HG02623 (cell line): ENCODE measurements at regions not wholly inside any gene's neighbourhood (a gene's known extent, or its start where the extent isn't known, plus 50 kb on each side); places are given as distances from the start of the nearest gene placed in this dataset.

Experiments
- ATAC-seq: cut with Tn5 transposase; IDR thresholded peaks from one replicate; pipeline ENCODE4 v1.9.1; 2021; ENCODE audit warnings: moderate library complexity; ENCODE audit not compliant: unreplicated experiment

- no peak for ATAC-seq
These were observed 260.9 kb upstream of the CFAP20DC start for GRCh38 chr3:59310736-59311135.

GRCh38 chr3:59308684-59309083 is 258.9 kb upstream of the CFAP20DC start:
- ATAC-seq: no peak

GRCh38 chr3:59308001-59308400 is 258.2 kb upstream of the CFAP20DC start:
- ATAC-seq: no peak

- no peak for ATAC-seq
These were observed 256.6 kb upstream of the CFAP20DC start for GRCh38 chr3:59306436-59306835.

- no peak for ATAC-seq
These were observed 254.5 kb upstream of the CFAP20DC start for GRCh38 chr3:59304296-59304695.

- no peak for ATAC-seq
These were observed 253.6 kb upstream of the CFAP20DC start for GRCh38 chr3:59303452-59303851.

GRCh38 chr3:59302442-59302841 is 252.6 kb upstream of the CFAP20DC start:
- ATAC-seq: no peak

GRCh38 chr3:59300733-59301132 is 250.9 kb upstream of the CFAP20DC start:
- ATAC-seq: no peak

- no peak for ATAC-seq
These were observed 249.7 kb upstream of the CFAP20DC start for GRCh38 chr3:59299561-59299960.

GRCh38 chr3:59290358-59290757 is 240.5 kb upstream of the CFAP20DC start:
- no peak for ATAC-seq

- ATAC-seq: no peak
These were observed 240.0 kb upstream of the CFAP20DC start for GRCh38 chr3:59289831-59290230.

- ATAC-seq: no peak
These were observed 239.1 kb upstream of the CFAP20DC start for GRCh38 chr3:59288951-59289350.

GRCh38 chr3:59286791-59287531 is 237.1 kb upstream of the CFAP20DC start:
- ATAC-seq: no peak

GRCh38 chr3:59285560-59285959 is 235.7 kb upstream of the CFAP20DC start:
- ATAC-seq: no peak

- no peak for ATAC-seq
These were observed 235.1 kb upstream of the CFAP20DC start for GRCh38 chr3:59284926-59285325.

- no peak for ATAC-seq
These were observed 230.3 kb upstream of the CFAP20DC start for GRCh38 chr3:59280113-59280512.

- no peak for ATAC-seq
These were observed 228.0 kb upstream of the CFAP20DC start for GRCh38 chr3:59277816-59278215.

GRCh38 chr3:59277201-59277600 is 227.4 kb upstream of the CFAP20DC start:
- no peak for ATAC-seq

GRCh38 chr3:59273976-59274375 is 224.2 kb upstream of the CFAP20DC start:
- no peak for ATAC-seq

- no peak for ATAC-seq
These were observed 222.1 kb upstream of the CFAP20DC start for GRCh38 chr3:59271971-59272370.

GRCh38 chr3:59270921-59271320 is 221.1 kb upstream of the CFAP20DC start:
- ATAC-seq: no peak

GRCh38 chr3:59270209-59270608 is 220.4 kb upstream of the CFAP20DC start:
- no peak for ATAC-seq

GRCh38 chr3:59268170-59268569 is 218.3 kb upstream of the CFAP20DC start:
- no peak for ATAC-seq
